Progenitor cell of endocrine pancreas (in vitro differentiated cells): ENCODE measurements at regions not wholly inside any gene's neighbourhood (a gene's known extent, or its start where the extent isn't known, plus 50 kb on each side); places are given as distances from the start of the nearest gene placed in this dataset.
"Not testable (repeated sequence)": the region's sequence is repeated elsewhere in the genome, so short reads cannot be mapped to it uniquely, and the experiment has no call there.

Experiments
- DNase-seq: peaks from one replicate; pipeline ENCODE4 v3.0.0; 2021; ENCODE audit warnings: low spot score; ENCODE audit not compliant: unreplicated experiment
- H3K27ac Mint-ChIP-seq: 2 replicates; pipeline ENCODE4 v1.8.0; 2021; ENCODE audit warnings: mild to moderate bottlenecking, moderate library complexity, mixed read lengths
- H3K27me3 Mint-ChIP-seq: 2 replicates; pipeline ENCODE4 v1.8.0; 2021; ENCODE audit warnings: mixed read lengths
- H3K36me3 Mint-ChIP-seq: 2 replicates; pipeline ENCODE4 v1.8.0; 2022; ENCODE audit warnings: mixed read lengths; ENCODE audit not compliant: insufficient read depth
- H3K4me1 Mint-ChIP-seq: 2 replicates; pipeline ENCODE4 v1.8.0; 2021; ENCODE audit warnings: low read depth, mixed read lengths
- H3K4me3 Mint-ChIP-seq: 2 replicates; pipeline ENCODE4 v1.8.0; 2021; ENCODE audit warnings: low read depth, mild to moderate bottlenecking, moderate library complexity, mixed read lengths
- H3K9me3 Mint-ChIP-seq: 2 replicates; pipeline ENCODE4 v1.8.0; 2021; ENCODE audit warnings: low read depth, mixed read lengths
- TF ChIP-seq, protein P1 (sequence below): fragments of 200-600 bp; sonication (generic); IDR thresholded peaks from one replicate; pipeline ENCODE4 v1.5.0; 2021; ENCODE audit warnings: antibody characterized with exemption, mild to moderate bottlenecking; ENCODE audit not compliant: unreplicated experiment

DNA sequence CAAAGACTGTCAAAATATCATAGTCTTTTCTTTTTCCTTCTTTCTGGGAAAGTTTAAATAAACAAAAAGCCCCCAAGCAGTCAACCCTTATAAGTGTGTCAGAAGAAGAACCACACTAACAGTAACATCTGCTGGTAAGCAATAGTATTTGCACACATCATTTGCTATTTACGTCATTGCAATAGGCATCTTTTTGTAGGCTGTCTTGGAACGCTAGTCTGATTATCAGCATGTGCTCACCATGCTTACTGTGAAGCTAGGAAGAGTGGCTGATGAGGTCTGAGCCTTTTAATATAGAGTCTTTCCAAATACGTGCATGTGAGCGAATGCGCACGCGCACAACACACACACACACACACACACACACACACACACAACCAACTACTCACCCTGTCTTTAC lies 599.0 kb upstream of the TPK1 start:
- no peaks in the 10 kb centered on the region for H3K4me1 Mint-ChIP-seq
- TF ChIP-seq, protein P1, sequence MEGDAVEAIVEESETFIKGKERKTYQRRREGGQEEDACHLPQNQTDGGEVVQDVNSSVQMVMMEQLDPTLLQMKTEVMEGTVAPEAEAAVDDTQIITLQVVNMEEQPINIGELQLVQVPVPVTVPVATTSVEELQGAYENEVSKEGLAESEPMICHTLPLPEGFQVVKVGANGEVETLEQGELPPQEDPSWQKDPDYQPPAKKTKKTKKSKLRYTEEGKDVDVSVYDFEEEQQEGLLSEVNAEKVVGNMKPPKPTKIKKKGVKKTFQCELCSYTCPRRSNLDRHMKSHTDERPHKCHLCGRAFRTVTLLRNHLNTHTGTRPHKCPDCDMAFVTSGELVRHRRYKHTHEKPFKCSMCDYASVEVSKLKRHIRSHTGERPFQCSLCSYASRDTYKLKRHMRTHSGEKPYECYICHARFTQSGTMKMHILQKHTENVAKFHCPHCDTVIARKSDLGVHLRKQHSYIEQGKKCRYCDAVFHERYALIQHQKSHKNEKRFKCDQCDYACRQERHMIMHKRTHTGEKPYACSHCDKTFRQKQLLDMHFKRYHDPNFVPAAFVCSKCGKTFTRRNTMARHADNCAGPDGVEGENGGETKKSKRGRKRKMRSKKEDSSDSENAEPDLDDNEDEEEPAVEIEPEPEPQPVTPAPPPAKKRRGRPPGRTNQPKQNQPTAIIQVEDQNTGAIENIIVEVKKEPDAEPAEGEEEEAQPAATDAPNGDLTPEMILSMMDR, result no peak
- no peak for DNase-seq
- no peak overlapping the region for H3K4me3 Mint-ChIP-seq
- H3K9me3 Mint-ChIP-seq, result no peaks in the 10 kb centered on the region
- H3K27me3 Mint-ChIP-seq, result no peaks in the 10 kb centered on the region
- H3K36me3 Mint-ChIP-seq, result no peaks in the 10 kb centered on the region
- no peak overlapping the region for H3K27ac Mint-ChIP-seq

DNA sequence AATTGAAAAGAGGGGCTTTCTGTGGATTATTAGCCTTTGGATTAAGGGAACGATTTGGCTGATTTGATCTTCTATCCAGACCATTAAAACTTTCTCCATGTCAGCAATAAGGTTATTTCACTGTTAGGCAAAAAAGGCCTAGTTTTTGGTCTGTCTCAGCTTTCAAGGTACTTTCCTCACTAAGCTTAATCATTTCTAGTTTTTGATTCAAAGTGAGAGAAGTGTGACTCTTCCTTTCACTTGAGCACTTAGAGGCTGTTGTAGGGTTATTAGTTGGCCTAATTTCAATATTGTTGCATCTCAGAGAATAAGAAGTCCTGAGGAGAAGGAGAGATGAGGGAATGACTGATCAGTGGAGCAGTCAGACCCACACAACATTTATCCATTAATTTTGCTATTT lies 596.0 kb upstream of the TPK1 start:
- TF ChIP-seq, protein P1, result no peak

DNA sequence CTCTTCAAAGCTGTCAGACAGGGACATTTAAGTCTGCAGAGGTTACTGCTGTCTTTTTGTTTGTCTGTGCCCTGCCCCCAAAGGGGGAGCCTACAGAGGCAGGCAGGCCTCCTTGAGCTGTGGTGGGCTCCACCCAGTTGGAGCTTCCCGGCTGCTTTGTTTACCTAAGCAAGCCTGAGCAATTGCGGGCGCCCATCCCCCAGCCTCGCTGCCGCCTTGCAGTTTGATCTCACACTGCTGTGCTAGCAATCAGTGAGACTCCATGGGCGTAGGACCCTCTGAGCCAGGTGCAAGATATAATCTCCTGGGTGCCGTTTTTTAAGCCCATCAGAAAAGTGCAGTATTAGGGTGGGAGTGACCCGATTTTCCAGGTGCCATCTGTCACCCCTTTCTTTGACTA lies 582.6 kb upstream of the TPK1 start:
- H3K4me1 Mint-ChIP-seq, H3K27me3 Mint-ChIP-seq, DNase-seq, H3K36me3 Mint-ChIP-seq, H3K27ac Mint-ChIP-seq, H3K4me3 Mint-ChIP-seq: not testable (repeated sequence)
- H3K9me3 Mint-ChIP-seq, result peaks cover 26% of the 10 kb centered on the region

More for the DNA sequence above, 596.0 kb upstream of the TPK1 start:
- Mint-ChIP-seq H3K27ac (no peak overlapping the region), H3K27me3 (no peaks in the 10 kb centered on the region), H3K36me3 (no peaks in the 10 kb centered on the region), H3K4me3 (no peak overlapping the region), H3K9me3 (no peaks in the 10 kb centered on the region), H3K4me1 (no peaks in the 10 kb centered on the region)
- DNase-seq, result no peak

DNA sequence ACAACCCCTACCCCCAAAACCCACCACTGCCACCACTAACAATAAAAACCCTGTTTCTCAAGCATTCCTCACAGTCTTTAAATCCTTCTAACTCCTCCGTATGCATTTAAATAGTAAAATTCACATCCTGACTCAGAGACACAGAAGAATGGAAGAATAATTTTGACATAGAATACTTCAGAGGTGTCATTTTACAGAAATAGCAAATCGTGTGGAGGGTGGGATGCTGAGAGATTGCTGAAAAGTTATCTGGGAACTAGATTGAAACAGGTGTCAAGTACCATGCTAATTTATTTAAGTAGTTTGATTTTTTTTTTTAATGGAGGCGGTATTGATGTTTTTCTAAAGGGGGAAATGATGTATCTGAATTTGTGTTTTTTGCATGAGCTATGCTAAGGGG lies 575.2 kb upstream of the TPK1 start:
- DNase-seq, result no peak
- Mint-ChIP-seq H3K27me3 (no peaks in the 10 kb centered on the region), H3K4me3 (no peak overlapping the region), H3K4me1 (no peaks in the 10 kb centered on the region), H3K9me3 (peaks cover 6% of the 10 kb centered on the region), H3K36me3 (no peaks in the 10 kb centered on the region), H3K27ac (no peak overlapping the region)
- TF ChIP-seq, protein P1, result no peak

DNA sequence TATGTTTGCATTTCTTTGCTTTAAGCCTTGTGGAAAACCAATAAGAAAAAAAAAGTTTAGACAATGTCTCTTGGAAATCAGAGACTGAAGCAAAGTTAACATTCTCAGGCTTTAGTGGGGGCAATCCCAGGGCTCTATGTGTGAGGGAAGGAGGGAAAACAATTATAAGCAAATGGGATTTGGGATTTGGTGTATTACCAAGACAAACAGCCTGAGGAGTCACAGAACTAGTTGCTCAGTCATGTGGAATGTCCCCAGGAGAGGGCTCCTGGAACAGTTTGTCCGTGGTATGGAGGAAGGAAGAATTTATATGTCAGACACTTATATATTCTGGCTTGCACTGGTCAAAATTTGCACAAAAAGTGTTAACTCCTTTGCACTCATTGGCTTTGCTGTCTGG lies 562.9 kb upstream of the TPK1 start:
- TF ChIP-seq, protein P1, result no peak
- no peaks in the 10 kb centered on the region for H3K4me1 Mint-ChIP-seq
- H3K4me3 Mint-ChIP-seq, result no peak overlapping the region
- H3K36me3 Mint-ChIP-seq, result no peaks in the 10 kb centered on the region
- H3K27me3 Mint-ChIP-seq, result no peaks in the 10 kb centered on the region
- no peak overlapping the region for H3K27ac Mint-ChIP-seq
- peaks cover 3% of the 10 kb centered on the region for H3K9me3 Mint-ChIP-seq
- DNase-seq, result no peak

DNA sequence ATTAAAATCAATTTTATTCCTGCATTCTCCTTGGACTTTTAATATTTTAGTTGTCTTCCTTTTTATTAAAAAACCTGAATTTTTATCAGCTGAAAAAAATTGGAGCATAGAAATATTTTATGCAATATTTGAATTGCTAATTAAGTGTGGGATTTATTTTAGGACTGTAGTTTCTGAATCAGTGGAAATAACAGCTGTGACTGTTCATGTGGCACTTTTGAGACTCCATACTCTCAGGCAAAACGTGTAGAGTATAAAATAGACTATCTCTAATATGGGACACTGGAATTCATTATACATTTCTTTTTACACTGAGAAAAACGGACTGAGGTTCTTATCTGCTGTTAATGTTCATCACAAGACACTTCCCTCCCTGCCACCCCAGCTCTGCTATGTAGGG lies 558.3 kb upstream of the TPK1 start:
- no peaks in the 10 kb centered on the region for H3K9me3 Mint-ChIP-seq
- no peak overlapping the region for H3K27ac Mint-ChIP-seq
- TF ChIP-seq, protein P1, result no peak

More for the DNA sequence above, 558.3 kb upstream of the TPK1 start:
- Mint-ChIP-seq H3K27me3 (no peaks in the 10 kb centered on the region), H3K4me1 (no peaks in the 10 kb centered on the region), H3K4me3 (no peak overlapping the region), H3K36me3 (no peaks in the 10 kb centered on the region)
- no peak for DNase-seq
